Adrenal gland (tissue), 9 donors: ENCODE measurements at regions not wholly inside any gene's neighbourhood (a gene's known extent, or its start where the extent isn't known, plus 50 kb on each side); places are given as distances from the start of the nearest gene placed in this dataset.

Experiments used
- DNase-seq, 7 donors: peaks; one replicate each; pipeline ENCODE4 v3.0.0-alpha.2; 2019 to 2020
- H3K27ac ChIP-seq, 5 donors: fragments of 200-600 bp; sonication (generic) in 4 of 5; 1 replicate in 3 of 5; 2 replicates in 2 of 5; pipeline versions ENCODE4 v1.5.1 to v1.8.0; 2016 to 2020; ENCODE audit warnings: mild to moderate bottlenecking in 1 of 5
- H3K27me3 ChIP-seq: fragments of 200-600 bp; 2 replicates; pipeline ENCODE4 v1.8.0; 2021
- H3K36me3 ChIP-seq, 2 donors: fragments of 200-600 bp; replicated peaks in 1 of 2; 1 replicate in 1 of 2; 2 replicates in 1 of 2; pipeline versions ENCODE4 v1.5.1 to v1.8.0; 2018 to 2022
- H3K4me1 ChIP-seq, 2 donors: fragments of 200-600 bp; replicated peaks in 1 of 2; 1 replicate in 1 of 2; 2 replicates in 1 of 2; pipeline versions ENCODE4 v1.5.1 to v1.8.0; 2018 to 2021
- H3K4me3 ChIP-seq, 4 donors: fragments of 200-600 bp; sonication (generic) in 3 of 4; one replicate each; pipeline ENCODE4 v1.5.1; 2016 to 2018
- H3K9me3 ChIP-seq, 3 donors: fragments of 200-600 bp; sonication (generic) in 1 of 3; replicated peaks in 1 of 3; 1 replicate in 2 of 3; 2 replicates in 1 of 3; pipeline versions ENCODE4 v1.5.1 to v1.8.0; 2016 to 2021
- POLR2A ChIP-seq, 2 donors: fragments of 450-650 bp; IDR thresholded peaks; one replicate each; pipeline ENCODE4 v1.6.1; 2017; ENCODE audit warnings: antibody characterized with exemption in 2 of 2, mild to moderate bottlenecking in 2 of 2, moderate library complexity in 1 of 2
- WGBS, 4 donors: extraction: QIAGEN DNeasy Blood & Tissue Kit in 2 of 4; methylation state at CpG; one replicate each; pipeline versions ENCODE4 v1.1.5 to v1.1.7; 2013 to 2017; 5-methylcytosine and 5-hydroxymethylcytosine counted together
- intact Hi-C, 2 donors: fragments of 100-400 bp; cut with DNase I; formaldehyde crosslinking; loops; one replicate each; pipeline versions ENCODE4 v1.14.1 to v1.15.0; 2022 to 2023
- TF ChIP-seq, protein P1 (sequence below), 6 experiments: fragments of 450-650 bp in 4 of 6; fragments of 200-600 bp in 2 of 6; sonication (generic) in 1 of 6; IDR thresholded peaks; 1 replicate in 5 of 6; 2 replicates in 1 of 6; pipeline versions ENCODE4 v1.5.1 to v1.8.0; 2016 to 2021; ENCODE audit warnings: antibody characterized with exemption in 6 of 6, mild to moderate bottlenecking in 2 of 6, moderate library complexity in 1 of 6
- donor health status: healthy with polysubstance abuse.
- donor health status: Bipolar disorder and iron deficiency.
- donor health status: DM: yes; HTN: yes; CAD: no.
- donor health status: DM: no; HTN: no; CAD: no.
- donor health status: DM: no; HTN: no; CAD: no.

DNA sequence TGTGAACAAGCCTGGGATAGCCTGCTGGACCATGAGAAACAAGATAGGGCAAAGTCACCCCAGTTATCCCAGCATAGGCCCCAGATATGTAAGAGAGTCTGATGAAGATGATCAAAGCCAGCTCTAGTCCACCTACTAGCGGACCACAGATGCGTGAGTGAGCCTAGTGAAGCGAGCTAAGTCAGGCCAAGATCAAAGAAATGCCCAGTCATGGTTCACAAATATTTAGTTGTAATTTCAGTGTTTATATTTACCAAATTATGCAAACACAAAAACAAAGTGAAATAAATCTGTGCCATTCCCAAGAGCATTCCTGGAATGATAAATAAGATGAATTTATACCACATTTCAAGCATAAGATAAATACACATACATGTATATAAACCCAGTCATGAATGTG is 308.1 kb upstream of the CTNNB1 start:
- no peaks in the 10 kb centered on the region for H3K36me3 ChIP-seq
- no peaks in the 10 kb centered on the region for H3K27me3 ChIP-seq
- no peak overlapping the region for H3K4me3 ChIP-seq
- no peaks in the 10 kb centered on the region for H3K9me3 ChIP-seq
- TF ChIP-seq POLR2A (IDR thresholded peaks at IDR 0.05) = no peak
- TF ChIP-seq, protein P1, sequence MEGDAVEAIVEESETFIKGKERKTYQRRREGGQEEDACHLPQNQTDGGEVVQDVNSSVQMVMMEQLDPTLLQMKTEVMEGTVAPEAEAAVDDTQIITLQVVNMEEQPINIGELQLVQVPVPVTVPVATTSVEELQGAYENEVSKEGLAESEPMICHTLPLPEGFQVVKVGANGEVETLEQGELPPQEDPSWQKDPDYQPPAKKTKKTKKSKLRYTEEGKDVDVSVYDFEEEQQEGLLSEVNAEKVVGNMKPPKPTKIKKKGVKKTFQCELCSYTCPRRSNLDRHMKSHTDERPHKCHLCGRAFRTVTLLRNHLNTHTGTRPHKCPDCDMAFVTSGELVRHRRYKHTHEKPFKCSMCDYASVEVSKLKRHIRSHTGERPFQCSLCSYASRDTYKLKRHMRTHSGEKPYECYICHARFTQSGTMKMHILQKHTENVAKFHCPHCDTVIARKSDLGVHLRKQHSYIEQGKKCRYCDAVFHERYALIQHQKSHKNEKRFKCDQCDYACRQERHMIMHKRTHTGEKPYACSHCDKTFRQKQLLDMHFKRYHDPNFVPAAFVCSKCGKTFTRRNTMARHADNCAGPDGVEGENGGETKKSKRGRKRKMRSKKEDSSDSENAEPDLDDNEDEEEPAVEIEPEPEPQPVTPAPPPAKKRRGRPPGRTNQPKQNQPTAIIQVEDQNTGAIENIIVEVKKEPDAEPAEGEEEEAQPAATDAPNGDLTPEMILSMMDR (IDR thresholded peaks at IDR 0.05) = no peak
- no peak overlapping the region for H3K27ac ChIP-seq
- DNase-seq = no peak
- H3K4me1 ChIP-seq = no peaks in the 10 kb centered on the region
- intact Hi-C loops = no loop called here
- WGBS, 4 donors = 96 to 100% (median 99%) methylated on average over 3 of the region's 3 CpGs

DNA sequence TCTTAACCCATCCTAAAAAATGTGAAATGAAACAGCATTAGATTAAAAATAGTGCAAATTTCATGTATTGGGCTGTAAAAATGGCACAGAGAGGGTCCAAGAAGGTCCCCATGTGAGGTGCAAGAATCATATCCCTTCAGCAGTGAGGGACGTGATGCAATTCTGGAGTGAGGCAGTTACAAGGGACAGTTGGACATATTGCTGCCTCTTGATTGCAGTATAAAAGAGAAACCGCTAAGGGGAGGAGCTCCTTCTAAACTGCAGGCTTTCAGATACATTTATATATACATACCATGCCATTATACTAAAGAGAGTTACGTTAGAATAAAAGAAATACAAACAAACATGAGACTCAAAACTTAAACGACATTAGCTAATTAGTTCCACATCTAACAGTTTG is 304.2 kb upstream of the CTNNB1 start:
- DNase-seq = no peak
- no peaks in the 10 kb centered on the region for H3K36me3 ChIP-seq
- H3K27me3 ChIP-seq = no peaks in the 10 kb centered on the region
- H3K4me1 ChIP-seq = no peaks in the 10 kb centered on the region
- no peak overlapping the region for H3K27ac ChIP-seq
- H3K9me3 ChIP-seq = no peaks in the 10 kb centered on the region
- TF ChIP-seq, protein P1 (IDR thresholded peaks at IDR 0.05) = no peak
- no peak for TF ChIP-seq POLR2A (IDR thresholded peaks at IDR 0.05)
- intact Hi-C loops = no loop called here
- 73 to 83% (median 80%) methylated on average over 4 of the region's 4 CpGs for WGBS, 4 donors
- H3K4me3 ChIP-seq = no peak overlapping the region

DNA sequence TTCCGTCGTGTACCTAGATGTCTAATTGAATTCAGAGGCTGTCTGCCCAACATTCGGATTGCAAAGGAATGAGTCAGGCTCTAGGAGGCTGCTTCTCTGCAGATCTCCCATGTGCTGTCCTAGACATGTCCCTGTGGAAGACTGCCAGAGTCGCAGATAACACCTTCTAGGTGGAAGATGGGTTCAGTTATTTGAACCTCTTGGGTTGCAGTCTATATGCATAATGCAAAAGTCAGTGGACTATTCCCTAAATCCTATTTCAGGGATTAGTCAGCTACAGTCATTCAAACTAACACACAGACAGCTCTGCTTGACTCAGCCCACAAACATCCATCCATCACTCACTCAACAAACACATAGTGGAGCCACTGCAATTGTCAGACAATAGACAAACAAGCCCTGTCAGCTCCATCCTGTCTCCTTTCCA is 300.0 kb upstream of the CTNNB1 start:
- no peaks in the 10 kb centered on the region for H3K4me1 ChIP-seq
- WGBS, 4 donors = 55 to 80% (median 66%) methylated on average over 4 of the region's 4 CpGs
- TF ChIP-seq, protein P1 (IDR thresholded peaks at IDR 0.05) = no peak
- TF ChIP-seq POLR2A (IDR thresholded peaks at IDR 0.05) = no peak
- no peaks in the 10 kb centered on the region for H3K36me3 ChIP-seq
- H3K9me3 ChIP-seq = no peaks in the 10 kb centered on the region
- DNase-seq = peak in 2 of 7 donors; percentile 14 to 19
- H3K27me3 ChIP-seq = no peaks in the 10 kb centered on the region
- no peak overlapping the region for H3K27ac ChIP-seq
- no peak overlapping the region for H3K4me3 ChIP-seq
- intact Hi-C loops = no loop called here

GRCh38 chr3:40901298-40901697 is 298.0 kb upstream of the CTNNB1 start:
- DNase-seq = no peak
- no peak overlapping the region for H3K4me3 ChIP-seq
- no peak overlapping the region for H3K27ac ChIP-seq
- no peaks in the 10 kb centered on the region for H3K36me3 ChIP-seq
- 75 to 85% (median 80%) methylated on average over 3 of the region's 3 CpGs for WGBS, 4 donors
- H3K9me3 ChIP-seq = no peaks in the 10 kb centered on the region
- H3K4me1 ChIP-seq = no peaks in the 10 kb centered on the region
- no peaks in the 10 kb centered on the region for H3K27me3 ChIP-seq
- intact Hi-C loops = no loop called here
- no peak for TF ChIP-seq POLR2A (IDR thresholded peaks at IDR 0.05)
- TF ChIP-seq, protein P1 (IDR thresholded peaks at IDR 0.05) = no peak
